Ovary (tissue), 7 donors: ENCODE measurements at regions not wholly inside any gene's neighbourhood (a gene's known extent, or its start where the extent isn't known, plus 50 kb on each side); places are given as distances from the start of the nearest gene placed in this dataset.

Experiments used
- DNase-seq, 5 donors: peaks; one replicate each; pipeline ENCODE4 v3.0.0-alpha.2; 2019 to 2020
- H3K27ac ChIP-seq, 2 donors: fragments of 200-600 bp; one replicate each; pipeline versions ENCODE4 v1.5.1 to v1.8.0; 2019 to 2022
- H3K27me3 ChIP-seq: fragments of 200-600 bp; one replicate; pipeline ENCODE4 v1.8.0; 2022
- H3K36me3 ChIP-seq: fragments of 200-600 bp; sonication (generic); one replicate; pipeline ENCODE4 v1.5.1; 2019
- H3K4me1 ChIP-seq: one replicate; pipeline ENCODE4 v1.8.1; 2013; ENCODE audit warnings: mild to moderate bottlenecking, moderate library complexity; ENCODE audit not compliant: insufficient read depth
- H3K4me3 ChIP-seq: fragments of 200-600 bp; sonication (generic); one replicate; pipeline ENCODE4 v1.5.1; 2017
- H3K9me3 ChIP-seq, 2 donors: fragments of 200-600 bp in 1 of 2; sonication (generic) in 1 of 2; one replicate each; pipeline versions ENCODE4 v1.5.1 to v1.8.1; 2013 to 2019; ENCODE audit warnings: mild to moderate bottlenecking in 1 of 2, moderate library complexity in 1 of 2
- EP300 ChIP-seq: sonication (generic); formaldehyde crosslinking; IDR thresholded peaks from one replicate; pipeline ENCODE4 v1.6.1; 2017; ENCODE audit warnings: antibody characterized with exemption
- POLR2A ChIP-seq: fragments of 450-650 bp; IDR thresholded peaks from one replicate; pipeline ENCODE4 v1.6.1; 2017; ENCODE audit warnings: antibody characterized with exemption, mild to moderate bottlenecking, moderate library complexity
- WGBS, 3 donors: extraction: QIAGEN DNeasy Blood & Tissue Kit in 1 of 3; methylation state at CpG; one replicate each; pipeline versions ENCODE4 v1.1.5 to v1.1.7; 2013 to 2017; 5-methylcytosine and 5-hydroxymethylcytosine counted together
- intact Hi-C, 4 donors: fragments of 100-400 bp; cut with DNase I; formaldehyde crosslinking; loops; one replicate each; pipeline versions ENCODE4 v1.11.0 to v1.15.1; 2022 to 2023
- TF ChIP-seq, protein P1 (sequence below), 3 donors: fragments of 450-650 bp in 2 of 3; fragments of 200-600 bp in 1 of 3; IDR thresholded peaks; one replicate each; pipeline versions ENCODE4 v1.5.1 to v1.8.0; 2016 to 2022; ENCODE audit warnings: antibody characterized with exemption in 3 of 3, mild to moderate bottlenecking in 1 of 3
- donor health status: DM: no; HTN: no; CAD: no; lungs with moderate emphysema.
- donor health status: DM: no; HTN: no; CAD: no.
- donor health status: Bipolar disorder and iron deficiency.
- donor health status: DM: no; HTN: no; CAD: no.
- donor health status: DM: yes; HTN: yes; CAD: no.

GRCh38 chr3:23035927-23036640 lies 167.0 kb upstream of the UBE2E2 start:
- TF ChIP-seq, protein P1, sequence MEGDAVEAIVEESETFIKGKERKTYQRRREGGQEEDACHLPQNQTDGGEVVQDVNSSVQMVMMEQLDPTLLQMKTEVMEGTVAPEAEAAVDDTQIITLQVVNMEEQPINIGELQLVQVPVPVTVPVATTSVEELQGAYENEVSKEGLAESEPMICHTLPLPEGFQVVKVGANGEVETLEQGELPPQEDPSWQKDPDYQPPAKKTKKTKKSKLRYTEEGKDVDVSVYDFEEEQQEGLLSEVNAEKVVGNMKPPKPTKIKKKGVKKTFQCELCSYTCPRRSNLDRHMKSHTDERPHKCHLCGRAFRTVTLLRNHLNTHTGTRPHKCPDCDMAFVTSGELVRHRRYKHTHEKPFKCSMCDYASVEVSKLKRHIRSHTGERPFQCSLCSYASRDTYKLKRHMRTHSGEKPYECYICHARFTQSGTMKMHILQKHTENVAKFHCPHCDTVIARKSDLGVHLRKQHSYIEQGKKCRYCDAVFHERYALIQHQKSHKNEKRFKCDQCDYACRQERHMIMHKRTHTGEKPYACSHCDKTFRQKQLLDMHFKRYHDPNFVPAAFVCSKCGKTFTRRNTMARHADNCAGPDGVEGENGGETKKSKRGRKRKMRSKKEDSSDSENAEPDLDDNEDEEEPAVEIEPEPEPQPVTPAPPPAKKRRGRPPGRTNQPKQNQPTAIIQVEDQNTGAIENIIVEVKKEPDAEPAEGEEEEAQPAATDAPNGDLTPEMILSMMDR (IDR thresholded peaks at IDR 0.05): no peak
- TF ChIP-seq POLR2A (no peak), EP300 (no peak)
- no peak overlapping the region for H3K4me3 ChIP-seq
- no peaks in the 10 kb centered on the region for H3K36me3 ChIP-seq
- intact Hi-C loops: no loop called here
- no peaks in the 10 kb centered on the region for H3K27me3 ChIP-seq
- DNase-seq: no peak
- WGBS, 3 donors: 68 to 77% (median 77%) methylated on average over 9 of the region's 9 CpGs
- H3K27ac ChIP-seq: no peak overlapping the region
- H3K4me1 ChIP-seq: no peaks in the 10 kb centered on the region
- H3K9me3 ChIP-seq: no peaks in the 10 kb centered on the region

DNA sequence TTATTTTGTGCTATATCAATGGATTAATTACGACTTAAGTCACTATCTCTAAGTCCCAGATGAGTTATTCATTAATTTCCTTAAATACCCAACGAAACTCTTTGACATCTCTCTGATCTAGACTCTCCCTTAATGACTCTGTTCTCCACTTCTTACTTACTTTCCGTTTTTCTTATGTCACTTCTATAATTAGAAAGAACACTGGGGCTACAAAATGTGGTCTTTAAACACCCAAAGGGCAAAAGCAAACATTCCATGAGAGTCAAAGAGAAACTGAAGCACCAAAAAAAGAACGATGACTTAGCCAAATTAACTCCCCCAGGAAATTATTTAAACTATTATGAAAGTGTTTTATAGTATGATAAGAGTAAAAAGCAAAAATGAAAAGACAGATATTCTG lies 166.4 kb upstream of the UBE2E2 start:
- WGBS, 3 donors: 12 to 18% (median 12%) methylated on average over 4 of the region's 4 CpGs
- Histone ChIP-seq H3K9me3 (no peaks in the 10 kb centered on the region), H3K27ac (no peak overlapping the region), H3K4me3 (no peak overlapping the region), H3K27me3 (no peaks in the 10 kb centered on the region), H3K36me3 (no peaks in the 10 kb centered on the region), H3K4me1 (no peaks in the 10 kb centered on the region)
- TF ChIP-seq, protein P1 (IDR thresholded peaks at IDR 0.05): no peak
- no peak for TF ChIP-seq POLR2A
- TF ChIP-seq EP300: no peak
- intact Hi-C loops: no loop called here
- DNase-seq: no peak

DNA sequence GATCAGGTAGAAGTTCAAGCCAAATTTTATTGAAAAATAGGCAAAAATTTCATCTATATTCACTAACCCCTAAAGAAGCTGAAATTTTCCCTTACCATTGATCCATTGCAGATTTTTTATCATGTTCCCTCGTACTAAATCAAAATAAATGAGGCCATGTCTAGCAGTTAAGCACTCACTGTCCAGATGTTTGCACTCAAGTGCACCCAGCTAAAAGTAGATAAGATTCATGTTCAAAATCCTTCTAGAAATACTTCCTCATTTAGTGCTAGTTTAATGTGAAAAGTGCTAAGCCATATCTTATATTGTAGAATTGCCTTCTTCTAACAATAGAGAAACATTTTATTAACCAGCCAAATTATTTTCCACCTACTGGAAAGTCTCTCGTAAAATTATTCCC lies 164.7 kb upstream of the UBE2E2 start:
- Histone ChIP-seq H3K27ac (no peak overlapping the region), H3K4me1 (no peaks in the 10 kb centered on the region), H3K27me3 (no peaks in the 10 kb centered on the region), H3K36me3 (no peaks in the 10 kb centered on the region), H3K9me3 (no peaks in the 10 kb centered on the region), H3K4me3 (no peak overlapping the region)
- intact Hi-C loops: no loop called here
- no peak for TF ChIP-seq POLR2A
- DNase-seq: no peak
- WGBS, 3 donors: 5 to 7% (median 6%) methylated on average over 2 of the region's 2 CpGs

DNA sequence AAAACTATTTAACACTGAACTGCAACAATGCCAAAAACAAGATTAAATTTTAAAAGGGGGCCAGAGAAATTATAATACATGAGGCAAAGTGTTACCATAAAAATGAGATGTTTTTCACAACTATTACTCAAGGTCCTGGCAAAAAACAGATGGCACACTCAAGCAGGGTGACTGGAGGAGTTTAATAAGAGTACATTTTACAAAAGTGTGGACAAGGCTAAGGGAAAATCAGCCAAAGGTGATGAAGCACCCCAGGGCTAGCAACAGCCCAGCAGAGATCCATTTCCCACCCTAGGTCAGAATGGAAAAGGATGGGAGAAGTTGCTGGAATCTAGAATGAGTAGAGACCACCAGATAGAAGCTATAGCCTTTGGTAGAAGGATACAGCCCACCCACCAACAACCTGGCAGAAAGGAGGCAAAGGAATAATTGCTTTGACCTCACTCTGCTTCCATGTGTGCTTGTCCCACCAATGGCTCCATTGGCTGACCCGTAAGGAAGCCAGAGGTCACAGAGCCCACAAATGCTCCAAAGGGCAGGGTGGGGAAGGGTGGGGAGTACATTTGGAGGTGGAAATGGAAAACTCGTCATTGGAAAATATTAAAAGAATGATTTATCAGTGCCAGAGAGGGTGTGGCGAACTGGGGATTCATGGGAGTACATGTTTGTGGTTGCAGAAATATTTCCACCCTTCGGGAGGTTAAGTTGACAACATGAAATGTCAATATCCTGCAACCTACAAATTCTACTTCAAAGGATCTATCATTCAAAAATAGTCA lies 161.0 kb upstream of the UBE2E2 start:
- intact Hi-C loops: no loop called here

More for the DNA sequence above, 161.0 kb upstream of the UBE2E2 start:
- Histone ChIP-seq H3K9me3 (no peaks in the 10 kb centered on the region), H3K27ac (no peak overlapping the region), H3K36me3 (no peaks in the 10 kb centered on the region), H3K27me3 (no peaks in the 10 kb centered on the region), H3K4me3 (no peak overlapping the region), H3K4me1 (no peaks in the 10 kb centered on the region)
- WGBS, 3 donors: 37 to 47% (median 39%) methylated on average over 4 of the region's 4 CpGs
- DNase-seq: no peak
- TF ChIP-seq, protein P1 (IDR thresholded peaks at IDR 0.05): no peak
- no peak for TF ChIP-seq POLR2A
- TF ChIP-seq EP300: no peak
